Activated CD8-positive, alpha-beta memory T cell treated with anti-CD3 and anti-CD28 coated beads, Interleukin-2, amount 50 U/mL, for 48 hours (primary cell): ENCODE measurements at regions not wholly inside any gene's neighbourhood (a gene's known extent, or its start where the extent isn't known, plus 50 kb on each side); places are given as distances from the start of the nearest gene placed in this dataset.

Experiments used
- DNase-seq: peaks from one replicate; pipeline ENCODE4 v3.0.0-alpha.2; 2020

DNA sequence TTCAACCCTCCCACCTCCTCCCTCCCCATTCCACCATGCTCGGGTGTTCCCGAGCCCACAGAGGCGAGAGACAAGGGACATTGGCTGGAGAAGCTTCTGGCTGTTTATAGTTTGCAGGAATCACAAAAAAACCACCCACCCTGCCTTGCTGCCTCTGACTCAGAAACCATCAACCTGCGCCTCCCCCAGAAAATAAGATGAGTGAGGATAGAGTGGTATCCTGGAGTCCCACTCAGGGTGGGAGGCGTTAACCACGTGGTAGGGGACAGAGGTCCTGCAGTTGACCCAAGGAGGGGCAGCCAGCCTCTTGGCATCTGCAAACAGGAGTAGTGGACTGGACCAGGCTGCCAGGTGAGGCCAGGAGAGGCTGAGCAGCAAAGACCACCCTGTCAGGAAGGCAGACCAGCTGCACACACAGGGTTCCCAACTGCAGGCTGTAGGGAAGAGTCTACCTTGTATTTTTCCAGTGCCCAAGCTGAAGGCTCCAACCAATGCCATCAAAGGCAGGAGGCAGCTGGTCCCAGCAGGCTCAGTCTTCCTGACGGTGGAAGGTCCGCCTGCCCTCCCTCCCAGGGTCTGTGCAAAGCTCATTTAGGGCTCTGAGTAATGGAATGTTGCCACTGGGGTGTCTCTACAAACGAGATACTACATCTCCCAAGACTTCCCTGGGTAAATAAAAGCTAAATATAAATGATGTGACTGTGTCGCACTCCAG is 201.5 kb upstream of the TNRC6C start:
- DNase-seq, result no peak

DNA sequence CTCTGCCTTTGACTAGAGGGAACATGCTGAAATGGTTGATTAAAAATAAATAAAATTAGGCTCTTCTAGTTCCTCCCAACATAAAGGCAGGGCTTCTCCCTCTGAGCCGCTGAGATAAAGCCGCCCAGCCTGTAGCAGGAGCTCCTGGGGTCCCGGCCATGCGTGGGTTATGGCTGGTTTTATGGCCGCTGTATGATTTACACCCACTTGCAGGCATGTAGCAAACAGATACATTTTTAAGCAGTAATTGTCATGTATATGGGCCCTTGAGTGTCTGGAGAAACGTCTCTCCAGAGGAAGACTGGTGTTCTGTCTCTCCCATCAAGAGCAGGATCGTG is 201.0 kb upstream of the TNRC6C start:
- no peak for DNase-seq

GRCh38 chr17:77763023-77763422 is 195.5 kb upstream of the TNRC6C start:
- no peak for DNase-seq

DNA sequence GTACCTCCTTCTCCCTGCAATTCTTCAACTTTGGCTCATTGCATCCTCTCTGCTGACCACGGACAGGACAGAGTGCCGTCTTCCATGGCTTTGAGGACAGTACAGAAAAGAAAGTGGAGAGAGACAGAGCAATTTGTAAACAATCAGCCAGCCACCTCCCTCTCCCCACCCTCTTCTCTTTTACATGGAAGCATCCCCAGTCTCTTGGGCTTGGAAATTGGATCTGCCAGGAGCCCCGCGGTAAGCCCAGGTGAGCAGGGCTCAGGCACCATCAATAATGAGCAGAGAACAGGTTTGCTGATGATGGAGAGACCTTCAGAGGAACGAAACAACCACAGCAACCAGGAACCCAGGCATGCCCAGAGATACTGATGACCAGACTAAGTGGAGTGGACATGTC is 194.9 kb upstream of the TNRC6C start:
- DNase-seq, result no peak

DNA sequence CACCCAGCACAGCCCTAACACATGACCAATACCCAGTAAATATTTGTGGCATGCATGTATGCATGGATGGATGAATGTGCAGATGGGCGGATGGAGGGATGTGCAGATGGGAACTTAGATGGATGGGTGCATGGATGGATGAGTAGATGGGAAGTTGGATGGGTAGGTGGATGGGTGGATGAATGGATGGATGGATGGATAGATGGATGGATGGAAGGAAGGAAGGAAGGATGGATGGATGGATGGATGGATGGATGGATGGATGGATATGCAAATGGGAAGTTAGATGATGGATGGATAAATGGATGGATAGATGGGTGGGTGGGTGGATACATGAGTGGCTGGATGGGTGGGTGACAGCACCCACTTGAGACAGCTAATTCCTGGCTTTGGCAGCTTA is 193.2 kb upstream of the TNRC6C start:
- DNase-seq, result no peak

DNA sequence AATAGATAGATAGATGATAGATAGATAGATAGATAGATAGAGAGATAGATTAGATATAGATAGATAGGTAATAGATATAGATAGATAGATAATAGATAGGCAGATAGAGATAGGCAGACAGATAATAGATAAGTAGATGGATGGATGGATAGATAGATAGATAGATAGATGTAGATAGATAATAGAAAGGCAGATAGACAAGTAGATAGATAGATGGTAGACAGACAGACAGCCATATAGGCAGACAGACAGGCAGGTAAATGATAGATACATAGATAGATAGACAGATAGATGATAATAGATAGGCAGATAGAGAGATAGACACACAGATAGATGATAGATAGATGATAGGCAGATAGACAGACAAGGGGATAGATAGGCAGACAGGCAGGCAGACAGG is 191.4 kb upstream of the TNRC6C start:
- DNase-seq, result no peak

DNA sequence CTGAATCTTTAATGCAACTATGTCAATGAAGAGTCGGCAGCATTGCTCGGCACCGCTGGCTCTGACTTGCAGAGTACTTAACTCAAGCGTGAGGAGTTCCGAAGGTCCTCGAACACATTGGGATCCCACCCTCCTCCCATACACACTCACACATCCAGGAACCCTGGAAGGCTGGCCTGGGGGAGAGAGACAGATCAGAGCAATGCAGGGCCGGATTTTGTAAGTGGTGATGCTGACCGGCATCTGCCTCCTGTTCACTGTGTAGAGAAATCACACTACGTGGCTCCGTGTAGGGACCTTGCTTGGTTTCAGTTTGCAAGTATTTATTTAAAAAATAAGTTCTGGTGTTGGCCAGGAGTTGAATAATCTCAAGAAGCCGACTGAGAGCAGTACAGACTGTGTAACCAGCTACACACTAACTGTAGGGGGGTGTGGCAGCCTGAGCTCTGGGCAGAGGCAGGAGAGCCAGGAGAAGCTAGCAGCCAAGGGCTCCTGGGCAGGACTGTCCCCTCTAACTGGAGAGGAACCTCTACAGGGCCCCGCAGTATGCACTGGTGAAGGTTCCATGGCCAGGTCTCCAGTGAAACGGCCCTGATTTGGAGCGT is 190.2 kb upstream of the TNRC6C start:
- no peak for DNase-seq

DNA sequence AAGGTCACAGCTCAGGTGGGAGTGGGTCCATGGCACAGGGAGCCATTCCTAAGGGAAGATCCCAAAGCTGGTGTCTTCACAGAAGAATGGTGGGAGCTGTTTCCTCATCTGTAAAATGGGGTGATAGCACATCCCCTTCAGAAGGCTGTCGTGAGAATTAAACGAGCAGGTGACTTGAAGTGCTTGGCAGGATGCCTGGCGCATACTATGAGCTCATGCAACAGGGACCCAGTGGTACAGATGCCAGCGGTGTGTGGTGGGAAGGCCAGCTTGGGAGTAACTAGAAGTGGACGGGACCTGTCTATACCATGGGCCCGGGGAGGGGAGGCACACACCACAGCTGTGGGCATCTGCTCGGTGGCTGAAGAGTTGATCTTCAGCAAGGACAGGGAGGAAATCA is 189.3 kb upstream of the TNRC6C start:
- DNase-seq, result no peak

DNA sequence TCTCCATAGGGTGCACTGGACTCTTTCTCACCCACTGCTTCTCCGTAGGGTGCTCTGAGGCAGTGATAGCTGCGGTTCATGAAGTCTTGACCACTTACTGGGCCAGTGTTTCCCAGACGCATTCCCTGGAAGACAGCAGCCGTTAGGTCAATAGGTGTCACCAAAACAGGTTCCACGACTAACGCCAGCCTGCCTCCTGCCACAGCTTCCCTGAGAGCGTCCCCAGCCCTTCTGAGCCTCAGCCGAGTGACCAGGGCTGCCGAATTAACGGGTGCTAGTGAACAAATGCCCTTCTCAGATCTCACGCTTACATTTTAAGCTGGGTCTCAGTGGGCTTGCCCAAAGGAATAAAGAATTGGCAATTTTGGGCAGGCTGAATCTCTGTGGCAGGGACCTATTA is 188.7 kb upstream of the TNRC6C start:
- no peak for DNase-seq

- DNase-seq, result no peak
Observed at GRCh38 chr17:77770331-77771105, 188.0 kb upstream of the TNRC6C start.

GRCh38 chr17:77771145-77771544 is 187.4 kb upstream of the TNRC6C start:
- DNase-seq, result no peak

- DNase-seq, result no peak
Observed at GRCh38 chr17:77771587-77771986, 186.9 kb upstream of the TNRC6C start.

DNA sequence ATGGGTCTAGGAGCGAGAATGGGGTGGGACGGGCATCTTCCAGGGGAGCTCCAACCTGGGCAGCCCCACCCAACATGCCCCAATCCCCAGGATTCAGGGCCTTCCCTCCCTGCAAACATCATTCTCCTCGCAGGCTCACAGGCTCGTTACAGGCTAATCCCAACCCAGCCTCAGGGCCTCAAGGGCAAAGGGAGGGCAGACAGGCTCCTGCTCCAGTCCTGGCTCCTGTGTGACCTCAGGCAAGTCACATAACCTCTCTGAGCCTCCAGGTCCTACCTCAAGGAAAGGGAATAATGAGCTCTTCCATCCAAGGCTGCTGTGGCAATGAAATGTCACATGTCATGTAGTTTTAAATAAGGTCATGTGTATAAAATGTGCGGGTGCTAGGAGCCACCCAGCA is 186.5 kb upstream of the TNRC6C start:
- DNase-seq, result no peak

DNA sequence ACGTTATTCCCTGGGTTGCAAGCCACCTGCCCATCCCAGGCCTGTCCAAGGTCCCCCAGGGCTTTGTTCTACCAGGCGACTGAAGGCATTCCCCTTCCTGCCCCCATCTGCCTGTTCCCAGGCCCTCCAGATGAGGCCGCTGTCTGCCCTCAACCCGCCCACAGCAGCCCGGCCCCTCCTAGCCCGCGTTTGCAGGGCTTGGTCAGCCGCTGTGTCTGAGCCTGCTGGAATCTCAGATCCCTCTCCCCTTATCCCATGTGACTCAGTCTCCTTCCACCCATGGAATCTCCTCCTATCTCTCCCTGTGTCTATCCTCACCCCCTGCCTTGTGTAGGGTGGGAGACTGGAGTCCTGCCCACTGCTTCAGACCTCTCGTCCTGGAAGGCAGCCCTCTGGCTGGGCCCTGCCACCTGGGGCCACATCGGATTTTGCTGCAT is 186.0 kb upstream of the TNRC6C start:
- peak; percentile 79 for DNase-seq

DNA sequence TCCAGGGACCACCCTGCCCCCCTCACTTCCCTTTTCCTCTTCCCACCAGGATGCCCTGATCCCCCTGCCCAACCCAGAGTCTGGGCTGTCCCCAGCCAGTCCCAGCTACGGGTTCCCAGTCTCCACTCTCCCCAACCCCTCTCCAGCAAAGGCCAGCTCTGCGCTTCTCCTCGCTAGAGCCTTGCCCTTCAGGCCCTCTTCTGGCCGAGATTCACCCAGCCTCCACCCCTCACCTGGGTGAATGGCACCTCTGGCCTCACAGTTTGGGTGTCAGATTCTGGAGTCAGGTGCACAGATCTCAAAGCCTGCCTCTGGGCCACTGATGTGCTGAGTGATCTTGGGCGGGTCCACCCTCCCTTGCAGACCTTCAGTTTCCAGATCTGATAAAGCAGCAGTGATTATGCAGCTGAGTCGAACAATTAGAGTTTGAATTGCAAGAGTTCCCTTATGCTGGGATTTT is 185.6 kb upstream of the TNRC6C start:
- no peak for DNase-seq

DNA sequence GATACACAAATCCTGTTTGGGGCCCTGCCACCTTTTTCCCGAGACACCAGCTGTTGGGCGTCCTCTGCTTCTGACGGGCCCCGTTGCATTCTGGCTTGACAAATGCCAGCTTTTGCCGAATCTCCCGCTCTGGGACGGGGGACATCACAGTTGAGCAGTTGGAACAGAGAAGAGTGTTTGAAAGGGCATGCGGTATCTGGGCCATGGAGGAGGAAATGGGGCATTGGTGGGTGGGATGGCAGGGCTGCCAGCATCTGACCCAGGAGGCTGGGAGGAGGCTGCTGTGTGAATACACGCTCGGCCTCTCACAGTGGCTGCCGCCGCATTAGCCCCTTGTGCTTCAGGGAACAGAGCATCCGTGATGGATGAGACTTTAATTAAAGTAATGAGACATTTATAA is 184.3 kb upstream of the TNRC6C start:
- no peak for DNase-seq

- no peak for DNase-seq
Observed at GRCh38 chr17:77778636-77779489, 179.6 kb upstream of the TNRC6C start.

DNA sequence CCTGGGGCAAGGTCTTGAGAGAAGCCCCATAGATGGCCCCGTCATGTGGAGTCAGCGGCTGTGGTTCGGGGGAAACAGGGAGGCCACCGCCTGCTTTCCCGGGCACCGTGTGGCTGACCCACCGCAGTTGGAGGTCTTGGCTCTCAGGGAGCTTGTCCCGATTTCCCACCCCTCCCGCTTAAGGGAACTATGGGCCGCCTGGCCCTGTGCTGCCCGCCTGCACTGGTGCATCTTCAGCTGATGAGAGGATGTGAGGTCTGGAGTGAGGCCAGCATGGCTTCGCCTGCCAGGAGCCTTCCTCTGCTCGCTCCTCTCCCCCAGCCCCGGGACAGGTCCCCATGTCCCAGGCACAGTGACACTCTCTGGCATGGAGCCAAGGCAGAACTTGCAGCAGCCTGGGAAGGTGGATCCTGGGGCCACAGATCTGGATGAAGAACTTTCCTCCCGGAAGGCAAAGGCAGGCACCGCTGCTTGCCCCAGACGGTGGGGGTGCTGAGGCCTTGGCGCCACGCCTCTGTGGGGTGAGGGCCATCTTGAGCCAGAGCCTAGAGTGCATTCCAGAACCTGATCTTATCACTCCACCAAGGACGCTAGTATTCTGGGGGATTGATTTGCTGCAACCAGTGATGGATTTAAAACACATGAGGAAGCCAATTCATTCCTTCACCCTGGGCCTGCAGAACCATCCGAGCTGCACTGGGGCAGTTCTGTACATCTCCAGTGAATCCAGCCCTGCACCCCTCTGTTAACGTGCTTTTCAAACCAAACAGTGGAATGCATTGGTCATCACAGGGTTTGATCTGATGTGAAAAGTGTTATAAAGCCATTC is 178.6 kb upstream of the TNRC6C start:
- no peak for DNase-seq

GRCh38 chr17:77781536-77781935 is 177.0 kb upstream of the TNRC6C start:
- no peak for DNase-seq

- DNase-seq, result no peak
Observed at GRCh38 chr17:77782201-77782600, 176.3 kb upstream of the TNRC6C start.

DNA sequence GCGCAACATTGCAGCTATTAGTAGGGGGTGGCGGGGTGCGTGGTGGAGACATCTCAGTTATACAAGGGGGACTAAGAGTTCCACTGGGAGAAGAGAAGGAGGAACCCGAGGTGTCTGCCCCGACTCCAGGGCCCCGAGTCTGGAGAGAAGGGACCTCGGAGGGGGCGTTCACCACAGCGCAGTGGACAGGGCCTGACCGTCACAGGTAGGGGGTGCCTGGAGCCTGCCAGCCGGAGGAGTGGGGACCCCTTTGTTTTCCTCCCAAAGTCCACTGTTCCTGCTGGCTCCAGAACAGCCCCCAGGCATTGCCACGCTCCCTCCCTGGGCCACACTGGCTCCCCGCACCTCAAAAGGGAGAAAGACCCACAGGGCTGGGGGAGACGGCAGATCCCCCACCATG is 175.9 kb upstream of the TNRC6C start:
- DNase-seq, result no peak
